GM12873 (cell line): ENCODE measurements at regions not wholly inside any gene's neighbourhood (a gene's known extent, or its start where the extent isn't known, plus 50 kb on each side); places are given as distances from the start of the nearest gene placed in this dataset.

ENCODE experiments used
- CTCF ChIP-seq: IDR thresholded peaks from 2 replicates; pipeline ENCODE4 v1.5.1; 2012; ENCODE audit warnings: low read depth, mild to moderate bottlenecking, moderate library complexity, low read length, control low read depth; ENCODE audit not compliant: insufficient read depth; ENCODE audit errors: missing control alignments

DNA sequence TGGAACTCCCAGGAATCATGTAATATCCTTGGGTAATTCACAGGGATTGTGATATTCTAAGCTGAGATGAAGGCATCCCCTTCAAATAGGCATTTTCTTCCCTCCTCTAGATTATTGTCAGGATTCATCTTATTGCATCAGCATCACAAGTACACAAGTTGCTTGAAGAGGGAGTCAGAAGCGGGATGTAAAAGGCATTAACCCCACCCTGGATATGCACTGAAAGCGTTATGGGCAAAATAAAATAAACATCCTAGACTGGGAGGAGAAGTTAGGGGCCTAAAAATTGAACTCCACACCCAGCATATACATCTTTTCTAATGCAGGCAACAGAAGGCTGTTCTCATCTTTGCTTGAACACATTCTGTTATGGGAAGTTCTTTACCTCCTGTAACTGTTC, 381.2 kb downstream of the SETD4 start:
- TF ChIP-seq CTCF, result no peak

GRCh38 chr21:35678393-35678792, 381.9 kb downstream of the SETD4 start:
- no peak for TF ChIP-seq CTCF

- no peak for TF ChIP-seq CTCF
Measured at GRCh38 chr21:35677298-35677841, 383.0 kb downstream of the SETD4 start.

DNA sequence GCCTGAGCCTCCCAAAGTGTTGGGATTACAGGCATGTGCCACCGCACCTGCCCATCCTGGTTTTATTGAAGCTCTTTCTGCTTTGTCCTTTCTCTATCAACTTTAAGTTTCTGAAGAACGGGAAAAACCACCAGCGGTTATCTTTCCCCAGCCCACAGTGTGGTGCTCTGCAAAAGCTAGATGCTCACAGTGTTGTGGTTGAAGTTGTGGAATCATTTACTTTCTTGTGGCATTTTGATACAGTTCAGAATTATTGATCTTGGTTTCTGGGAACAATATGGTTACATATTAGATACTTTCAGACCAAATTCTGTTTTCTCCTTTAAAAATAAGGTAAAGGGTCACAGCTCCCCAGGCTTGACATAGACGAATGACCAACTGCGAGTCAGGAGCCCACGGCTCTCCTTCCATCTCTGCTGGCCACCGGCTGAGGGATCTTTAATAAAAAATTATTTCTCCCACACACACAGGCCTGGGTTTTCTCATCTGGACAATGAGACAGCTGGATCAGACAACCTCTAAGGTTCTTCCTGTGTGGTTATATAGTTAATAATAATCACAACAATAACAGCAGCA, 385.3 kb downstream of the SETD4 start:
- TF ChIP-seq CTCF, result no peak

DNA sequence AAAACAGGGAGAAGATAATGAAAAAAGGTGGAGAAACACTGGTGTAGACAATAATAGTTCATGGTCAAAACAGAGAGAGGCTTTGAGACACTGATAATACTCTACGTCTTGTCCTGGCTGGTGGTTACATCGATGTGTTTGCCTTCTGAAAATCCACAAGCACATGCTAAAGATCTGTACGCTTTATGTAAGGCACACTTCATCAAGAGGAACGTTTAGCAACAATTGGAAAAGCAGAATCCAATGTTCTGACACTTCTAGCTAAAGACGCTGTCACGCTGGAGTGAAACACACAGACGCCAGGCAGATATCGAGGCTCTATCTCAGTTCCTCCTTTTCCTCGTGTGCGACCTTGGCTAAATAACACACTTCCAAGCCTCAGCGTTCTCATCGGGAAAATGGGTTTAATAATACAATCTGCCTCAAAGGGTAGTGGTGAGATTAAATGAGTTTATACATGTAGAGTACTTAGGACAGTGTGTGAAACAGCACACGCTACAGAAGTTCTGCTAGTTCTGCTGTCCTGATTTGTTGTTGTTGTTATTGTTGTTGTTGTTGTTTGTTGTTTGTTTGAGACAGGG, 386.1 kb downstream of the SETD4 start:
- no peak for TF ChIP-seq CTCF

GRCh38 chr21:35672313-35672712, 388.0 kb downstream of the SETD4 start:
- no peak for TF ChIP-seq CTCF

DNA sequence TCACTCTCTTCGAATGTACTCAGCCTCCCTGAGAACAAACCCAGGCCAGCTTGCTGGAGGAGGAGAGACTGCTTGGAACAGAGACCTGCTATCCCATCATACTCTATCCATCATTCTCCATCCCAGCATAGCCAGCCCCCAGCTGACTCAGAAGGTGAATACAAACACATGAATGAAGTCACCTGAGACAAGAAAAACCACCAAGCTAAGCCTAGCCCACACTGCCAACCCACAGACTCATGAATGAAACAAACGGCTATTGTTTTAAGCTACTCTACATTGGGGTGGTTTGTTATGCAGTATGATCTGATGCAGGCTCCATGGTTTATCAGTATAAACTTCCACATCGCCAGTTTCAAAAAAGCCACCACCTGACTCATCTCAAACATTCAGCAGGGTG, 395.6 kb downstream of the SETD4 start:
- TF ChIP-seq CTCF, result no peak
